GM10266 (cell line): ENCODE measurements at regions not wholly inside any gene's neighbourhood (a gene's known extent, or its start where the extent isn't known, plus 50 kb on each side); places are given as distances from the start of the nearest gene placed in this dataset.

ENCODE experiments used
- DNase-seq: peaks from one replicate; pipeline ENCODE4 v3.0.0; 2012; ENCODE audit errors: extremely low spot score
- TF ChIP-seq, protein P1 (sequence below): IDR thresholded peaks from 2 replicates; pipeline ENCODE4 v1.5.1; 2012; ENCODE audit warnings: mild to moderate bottlenecking, low read depth; ENCODE audit not compliant: control insufficient read depth, insufficient read depth; ENCODE audit errors: missing control alignments

DNA sequence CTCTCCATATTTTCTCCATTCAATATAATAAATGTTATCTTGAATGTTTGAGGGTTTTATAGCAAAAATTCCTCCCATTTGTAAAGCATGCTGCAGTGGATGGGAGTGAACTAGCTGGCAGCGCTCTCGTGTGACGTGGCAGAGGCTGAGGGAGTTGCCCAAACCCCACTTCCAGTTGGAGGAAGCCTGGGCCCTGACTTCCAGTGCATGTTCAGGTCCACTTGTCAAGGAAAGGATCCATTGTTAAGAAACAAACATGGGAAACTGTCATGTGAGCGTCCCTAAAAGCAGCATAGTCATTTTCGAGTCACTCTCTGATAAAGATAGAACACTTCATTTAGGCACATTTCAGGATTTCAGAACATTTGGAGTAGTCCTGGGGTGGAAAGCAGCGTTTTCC, 116.6 kb downstream of the SLC25A47 start:
- TF ChIP-seq, protein P1, sequence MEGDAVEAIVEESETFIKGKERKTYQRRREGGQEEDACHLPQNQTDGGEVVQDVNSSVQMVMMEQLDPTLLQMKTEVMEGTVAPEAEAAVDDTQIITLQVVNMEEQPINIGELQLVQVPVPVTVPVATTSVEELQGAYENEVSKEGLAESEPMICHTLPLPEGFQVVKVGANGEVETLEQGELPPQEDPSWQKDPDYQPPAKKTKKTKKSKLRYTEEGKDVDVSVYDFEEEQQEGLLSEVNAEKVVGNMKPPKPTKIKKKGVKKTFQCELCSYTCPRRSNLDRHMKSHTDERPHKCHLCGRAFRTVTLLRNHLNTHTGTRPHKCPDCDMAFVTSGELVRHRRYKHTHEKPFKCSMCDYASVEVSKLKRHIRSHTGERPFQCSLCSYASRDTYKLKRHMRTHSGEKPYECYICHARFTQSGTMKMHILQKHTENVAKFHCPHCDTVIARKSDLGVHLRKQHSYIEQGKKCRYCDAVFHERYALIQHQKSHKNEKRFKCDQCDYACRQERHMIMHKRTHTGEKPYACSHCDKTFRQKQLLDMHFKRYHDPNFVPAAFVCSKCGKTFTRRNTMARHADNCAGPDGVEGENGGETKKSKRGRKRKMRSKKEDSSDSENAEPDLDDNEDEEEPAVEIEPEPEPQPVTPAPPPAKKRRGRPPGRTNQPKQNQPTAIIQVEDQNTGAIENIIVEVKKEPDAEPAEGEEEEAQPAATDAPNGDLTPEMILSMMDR, result no peak
- no peak for DNase-seq

DNA sequence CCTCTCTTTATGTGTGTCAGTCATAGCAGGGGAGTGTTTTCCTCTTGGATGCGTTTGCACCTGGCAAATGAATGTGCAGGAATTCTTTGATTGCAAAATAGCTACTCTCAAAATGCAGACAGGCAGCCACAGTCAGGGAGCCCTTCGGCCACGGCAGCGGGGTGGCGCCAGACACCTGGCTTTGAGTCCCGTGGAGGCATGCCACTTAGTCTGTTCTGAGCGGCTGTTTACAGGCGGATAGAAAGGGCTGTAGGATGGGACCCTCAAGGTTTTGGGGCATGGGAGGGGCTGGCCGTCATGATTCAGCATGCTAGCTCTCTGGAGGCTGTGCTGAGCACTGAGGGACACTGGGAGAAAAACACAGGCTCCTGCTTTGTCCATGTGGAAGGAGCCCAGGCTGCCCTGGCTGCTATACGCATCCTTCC, 117.1 kb downstream of the SLC25A47 start:
- TF ChIP-seq, protein P1, result peak; percentile 71
- peak; percentile 55 for DNase-seq

DNA sequence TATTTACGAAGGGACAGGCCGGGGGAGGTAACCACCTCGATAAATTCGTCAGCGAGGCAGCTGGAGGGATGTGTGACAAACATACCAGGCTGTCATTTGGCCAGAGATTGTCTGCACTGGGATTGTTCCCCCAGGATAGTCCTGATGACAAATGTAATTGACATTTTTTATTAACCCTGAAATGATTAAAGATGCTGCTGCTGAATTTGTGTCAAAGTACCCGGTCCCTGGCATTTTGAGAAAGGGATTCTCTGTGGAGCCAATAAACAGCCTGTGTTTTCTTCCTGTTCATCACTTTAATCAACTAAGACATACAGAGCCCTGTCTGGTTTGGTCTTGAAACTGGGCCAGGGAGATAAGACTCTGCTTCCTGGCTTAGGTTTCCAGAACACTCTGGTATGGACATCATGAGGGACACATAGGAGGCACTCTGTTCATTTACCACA, 117.6 kb downstream of the SLC25A47 start:
- TF ChIP-seq, protein P1, result no peak
- DNase-seq, result no peak

DNA sequence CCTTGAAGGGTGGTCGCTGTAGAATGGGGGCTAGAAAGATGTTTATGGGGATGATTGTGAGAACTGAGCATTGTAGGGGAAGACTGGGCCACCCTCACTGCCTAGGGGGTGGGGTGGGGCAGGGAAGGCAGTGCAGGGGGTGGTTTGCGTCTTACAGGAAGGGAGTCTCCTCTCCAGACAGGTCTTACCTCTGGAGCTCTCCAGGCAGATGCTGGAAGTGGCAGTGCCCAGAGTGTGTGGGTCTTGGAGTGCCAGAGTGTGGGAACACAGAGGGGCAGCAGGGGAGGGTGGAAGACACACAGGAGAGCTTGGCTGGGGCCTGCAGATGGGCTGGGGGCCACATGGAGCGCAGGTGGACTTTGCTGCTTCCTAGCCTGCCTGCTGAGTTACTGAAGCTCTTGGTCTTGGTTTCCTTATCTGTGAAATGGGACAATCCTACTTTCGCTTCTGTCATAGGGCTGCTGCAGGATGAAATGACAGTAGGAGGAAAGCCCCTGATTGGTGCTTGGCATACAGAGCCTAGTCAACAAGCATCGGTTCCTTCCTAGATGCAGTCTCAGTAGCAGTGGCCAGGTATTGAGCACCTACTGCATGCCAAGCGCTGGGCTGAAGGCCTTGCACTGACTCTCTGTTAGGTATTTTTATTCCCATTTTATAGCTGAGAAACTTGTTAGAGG, 118.3 kb downstream of the SLC25A47 start:
- DNase-seq, result no peak
- TF ChIP-seq, protein P1, result no peak

DNA sequence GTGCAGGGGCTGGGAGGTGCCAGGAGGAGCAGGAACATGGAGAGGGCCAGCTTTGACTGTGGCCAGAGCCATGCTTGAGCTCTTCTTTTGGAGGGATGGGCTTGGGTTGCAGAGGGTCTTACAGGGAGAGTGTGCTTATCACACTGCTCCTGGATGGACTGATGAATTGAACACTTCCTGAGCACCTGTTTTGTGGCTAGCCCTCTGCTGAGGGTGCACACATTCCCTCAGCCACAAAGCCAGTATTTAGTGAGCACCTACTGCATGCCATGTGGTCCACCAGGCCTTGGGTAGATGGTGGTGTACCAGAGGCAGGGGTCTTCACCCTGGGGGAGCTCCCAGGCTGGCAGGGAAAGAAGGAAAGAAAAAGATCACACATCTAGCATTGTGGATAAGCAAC, 118.9 kb downstream of the SLC25A47 start:
- TF ChIP-seq, protein P1, result no peak
- no peak for DNase-seq

DNA sequence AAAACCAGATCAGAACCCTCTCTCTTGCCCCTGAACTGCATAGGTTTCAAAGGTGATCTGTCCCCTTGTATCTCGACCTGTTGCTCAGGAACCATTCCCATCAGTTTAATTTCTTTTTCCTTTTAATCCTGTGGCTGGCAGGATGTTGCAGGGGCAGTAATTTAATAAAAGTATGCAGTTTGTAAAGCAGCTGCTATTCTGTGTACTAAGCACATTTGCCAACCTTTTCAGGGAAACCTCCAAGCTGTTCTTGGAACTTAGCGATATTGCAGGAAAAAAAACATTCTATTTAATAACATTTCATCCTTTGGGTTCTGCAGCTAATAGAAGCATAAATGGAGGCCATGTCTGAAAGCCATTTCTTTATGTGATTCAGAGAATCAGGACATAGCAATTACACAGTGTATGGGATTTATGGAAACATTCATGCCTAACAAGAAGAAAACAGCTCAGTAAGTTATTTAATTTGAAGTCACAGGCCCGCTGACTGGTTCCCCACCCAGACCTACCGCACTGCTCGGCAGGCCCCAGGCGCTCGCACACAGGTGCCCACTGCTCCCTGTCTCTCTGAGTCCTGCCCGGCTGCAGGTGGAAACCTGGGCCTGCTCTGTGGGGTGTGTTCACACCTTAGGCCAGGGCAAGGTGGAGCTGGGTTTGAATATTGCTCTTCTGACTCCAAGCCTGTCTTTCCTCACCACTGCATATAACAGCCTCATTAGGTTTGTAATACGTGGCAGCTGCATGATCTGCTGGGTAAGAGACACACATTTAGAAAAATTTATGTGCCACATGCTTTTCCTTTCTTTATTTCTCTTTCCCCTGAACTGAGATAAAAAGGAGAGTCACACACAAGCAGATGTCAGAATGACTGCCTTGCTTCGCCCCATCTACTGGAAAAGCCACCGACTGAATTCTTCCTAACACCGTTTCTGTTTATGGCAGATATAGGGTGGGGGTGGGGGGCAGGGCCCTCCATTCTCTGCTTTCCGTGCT, 119.7 kb downstream of the SLC25A47 start:
- no peak for DNase-seq
- TF ChIP-seq, protein P1, result no peak
